GM12875 (cell line): ENCODE measurements at regions not wholly inside any gene's neighbourhood (a gene's known extent, or its start where the extent isn't known, plus 50 kb on each side); places are given as distances from the start of the nearest gene placed in this dataset.

Source experiments
- H3K4me3 ChIP-seq: one replicate; pipeline ENCODE4 v1.5.1; 2011; ENCODE audit warnings: low read depth, low read length, control low read depth
- CTCF ChIP-seq: IDR thresholded peaks from 2 replicates; pipeline ENCODE4 v1.5.1; 2011; ENCODE audit warnings: low read depth, mild to moderate bottlenecking, control low read depth, inconsistent platforms, low read length, moderate library complexity, borderline replicate concordance; ENCODE audit not compliant: insufficient read depth

GRCh38 chr11:37595845-37596244, 997.8 kb upstream of the RAG2 start:
- H3K4me3 ChIP-seq = no peak overlapping the region
- no peak for TF ChIP-seq CTCF

GRCh38 chr11:37574361-37574760, 976.3 kb upstream of the RAG2 start:
- TF ChIP-seq CTCF = no peak
- no peak overlapping the region for H3K4me3 ChIP-seq

GRCh38 chr11:37572491-37573171, 974.6 kb upstream of the RAG2 start:
- no peak overlapping the region for H3K4me3 ChIP-seq
- TF ChIP-seq CTCF = no peak

GRCh38 chr11:37571246-37571645, 973.2 kb upstream of the RAG2 start:
- no peak for TF ChIP-seq CTCF
- H3K4me3 ChIP-seq = no peak overlapping the region

GRCh38 chr11:37560991-37561390, 963.0 kb upstream of the RAG2 start:
- H3K4me3 ChIP-seq = no peak overlapping the region
- TF ChIP-seq CTCF = no peak

- no peak overlapping the region for H3K4me3 ChIP-seq
- TF ChIP-seq CTCF = no peak
Observed at GRCh38 chr11:37560346-37560745, 962.3 kb upstream of the RAG2 start.

DNA sequence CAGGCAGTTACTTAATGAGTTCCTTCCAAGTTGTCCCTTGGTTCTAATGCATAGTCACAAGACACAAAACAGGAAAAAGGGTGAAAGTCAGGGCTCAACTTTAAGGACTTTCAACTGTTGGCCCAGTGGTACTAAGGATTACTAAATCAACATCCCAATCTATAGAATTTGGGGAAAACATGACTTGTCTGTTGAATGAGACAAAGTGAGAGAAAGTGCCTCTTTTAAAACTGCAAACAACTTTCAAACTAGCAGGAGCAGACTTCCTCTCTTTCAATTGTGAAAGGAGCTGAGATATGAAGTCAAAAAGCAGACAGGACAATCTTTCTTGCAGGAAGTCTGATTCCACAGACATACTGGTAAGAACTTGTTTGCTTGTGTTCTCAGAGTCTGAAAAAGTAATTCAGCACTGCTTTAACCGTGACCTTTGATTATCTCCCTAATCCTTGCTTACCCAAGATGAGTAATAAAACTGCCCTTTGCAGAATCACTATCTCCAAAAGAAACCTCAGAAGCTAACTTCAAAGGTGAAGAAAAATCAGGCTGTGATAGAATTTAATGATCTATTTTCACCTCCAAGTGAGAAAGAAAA, 960.7 kb upstream of the RAG2 start:
- no peak for TF ChIP-seq CTCF
- no peak overlapping the region for H3K4me3 ChIP-seq
